Uterus (tissue), 2 donors: ENCODE measurements at regions not wholly inside any gene's neighbourhood (a gene's known extent, or its start where the extent isn't known, plus 50 kb on each side); places are given as distances from the start of the nearest gene placed in this dataset.

Source experiments
- CTCF ChIP-seq, 4 experiments: fragments of 200-600 bp in 2 of 4; fragments of 450-650 bp in 2 of 4; sonication (generic) in 2 of 4; IDR thresholded peaks; one replicate each; pipeline ENCODE4 v1.5.1; 2016 to 2019; ENCODE audit warnings: antibody characterized with exemption in 4 of 4, mild to moderate bottlenecking in 2 of 4, moderate library complexity in 1 of 4
- POLR2A ChIP-seq, 2 donors: fragments of 450-650 bp; IDR thresholded peaks; one replicate each; pipeline ENCODE4 v1.6.1; 2016; ENCODE audit warnings: antibody characterized with exemption in 2 of 2, mild to moderate bottlenecking in 1 of 2, moderate library complexity in 1 of 2

GRCh38 chr18:44232500-44232899, 448.2 kb upstream of the SETBP1 start:
- TF ChIP-seq CTCF (IDR thresholded peaks at IDR 0.05) (no peak), POLR2A (IDR thresholded peaks at IDR 0.05) (no peak)
